Heart right ventricle (tissue), 16 donors: ENCODE measurements at regions not wholly inside any gene's neighbourhood (a gene's known extent, or its start where the extent isn't known, plus 50 kb on each side); places are given as distances from the start of the nearest gene placed in this dataset.
A peak's percentile ranks its signal among the peaks of the same experiment; 100 is the strongest.

ENCODE experiments used
- ATAC-seq, 8 donors: fragments of 200-7000 bp; cut with Tn5 transposase; one replicate each; pipeline ENCODE4 v1.9.1; 2020; ENCODE audit warnings: mild to moderate bottlenecking in 8 of 8, moderate library complexity in 8 of 8, moderate number of reproducible peaks in 1 of 8
- DNase-seq, 2 donors: peaks; one replicate each; pipeline ENCODE4 v3.0.0-alpha.2; 2020
- H3K27ac ChIP-seq, 10 donors: fragments of 200-600 bp; sonication (generic) in 2 of 10; one replicate each; pipeline versions ENCODE4 v1.5.0 to v1.8.0; 2020 to 2022; ENCODE audit warnings: mild to moderate bottlenecking in 3 of 10
- H3K27me3 ChIP-seq, 7 donors: fragments of 200-600 bp; one replicate each; pipeline ENCODE4 v1.8.0; 2021 to 2022; ENCODE audit warnings: mild to moderate bottlenecking in 2 of 7
- H3K36me3 ChIP-seq, 9 donors: fragments of 200-600 bp; sonication (generic) in 1 of 9; one replicate each; pipeline versions ENCODE4 v1.5.0 to v1.8.0; 2020 to 2022; ENCODE audit warnings: mild to moderate bottlenecking in 2 of 9
- H3K4me1 ChIP-seq, 9 donors: fragments of 200-600 bp; sonication (generic) in 1 of 9; one replicate each; pipeline versions ENCODE4 v1.5.0 to v1.8.0; 2020 to 2022; ENCODE audit warnings: mild to moderate bottlenecking in 4 of 9
- H3K4me3 ChIP-seq, 10 donors: fragments of 200-600 bp; sonication (generic) in 2 of 10; one replicate each; pipeline versions ENCODE4 v1.5.0 to v1.8.0; 2020 to 2022; ENCODE audit warnings: mild to moderate bottlenecking in 7 of 10, moderate library complexity in 2 of 10
- H3K9me3 ChIP-seq, 11 donors: fragments of 200-600 bp in 10 of 11; sonication (generic) in 2 of 11; one replicate each; pipeline versions ENCODE4 v1.5.0 to v1.8.0; 2013 to 2022; ENCODE audit warnings: mild to moderate bottlenecking in 2 of 11, control low read depth in 1 of 11, moderate library complexity in 1 of 11
- CTCF ChIP-seq, 9 donors: fragments of 200-600 bp; sonication (generic) in 2 of 9; IDR thresholded peaks; one replicate each; pipeline versions ENCODE4 v1.5.0 to v1.8.0; 2021 to 2022; ENCODE audit warnings: antibody characterized with exemption in 9 of 9, mild to moderate bottlenecking in 5 of 9, moderate library complexity in 1 of 9
- WGBS, 2 donors: extraction: QIAGEN DNeasy Blood & Tissue Kit; methylation state at CpG; one replicate each; pipeline ENCODE4 v1.1.7; 2013; ENCODE audit warnings: inconsistent platforms in 1 of 2; 5-methylcytosine and 5-hydroxymethylcytosine counted together
- intact Hi-C, 10 donors: fragments of 100-400 bp; cut with DNase I; formaldehyde crosslinking; loops; one replicate each; pipeline versions ENCODE4 v1.11.1 to v1.14.2; 2022
- donor health status: Arrhythmogenic right ventricular cardiomyopathy.
- donor health status: ischemic (EF 13 %, LVEDD 7.1; RV severe dilation, severe dysfunction).
- donor health status: healthy with polysubstance abuse.
- donor health status: DM: no; HTN: yes; CAD: no.
- donor health status: DM: no; HTN: no; CAD: no.
- donor health status: ischemic (EF 25% LVEDD 6.9; RV normal size, moderate dysfunction).
- donor health status: ischemic (EF 25% LVEDD 5.7; RV mildly dilated, moderate dysfunction).
- donor health status: healthy.
- donor health status: DM: yes; HTN: yes; CAD: no.
- donor health status: Ischemic cardiomyopathy.
- donor health status: ischemic (EF 35%, LVEDD 5.7; RV mildly dilated, moderate dysfunction).
- donor health status: nonischemic (EF 11% LVEDD 7.7; RV severe dilation, severe dysfunction).
- donor health status: DM: yes; HTN: yes; CAD: no.
- donor health status: PGD.
- donor health status: ischemic (EF 29% LVEDD 5.4; RV normal size, mild dysfunction).
- donor health status: nonischemic (EF 23%, LVEDD 6.1; RV moderate dilation, normal function).

DNA sequence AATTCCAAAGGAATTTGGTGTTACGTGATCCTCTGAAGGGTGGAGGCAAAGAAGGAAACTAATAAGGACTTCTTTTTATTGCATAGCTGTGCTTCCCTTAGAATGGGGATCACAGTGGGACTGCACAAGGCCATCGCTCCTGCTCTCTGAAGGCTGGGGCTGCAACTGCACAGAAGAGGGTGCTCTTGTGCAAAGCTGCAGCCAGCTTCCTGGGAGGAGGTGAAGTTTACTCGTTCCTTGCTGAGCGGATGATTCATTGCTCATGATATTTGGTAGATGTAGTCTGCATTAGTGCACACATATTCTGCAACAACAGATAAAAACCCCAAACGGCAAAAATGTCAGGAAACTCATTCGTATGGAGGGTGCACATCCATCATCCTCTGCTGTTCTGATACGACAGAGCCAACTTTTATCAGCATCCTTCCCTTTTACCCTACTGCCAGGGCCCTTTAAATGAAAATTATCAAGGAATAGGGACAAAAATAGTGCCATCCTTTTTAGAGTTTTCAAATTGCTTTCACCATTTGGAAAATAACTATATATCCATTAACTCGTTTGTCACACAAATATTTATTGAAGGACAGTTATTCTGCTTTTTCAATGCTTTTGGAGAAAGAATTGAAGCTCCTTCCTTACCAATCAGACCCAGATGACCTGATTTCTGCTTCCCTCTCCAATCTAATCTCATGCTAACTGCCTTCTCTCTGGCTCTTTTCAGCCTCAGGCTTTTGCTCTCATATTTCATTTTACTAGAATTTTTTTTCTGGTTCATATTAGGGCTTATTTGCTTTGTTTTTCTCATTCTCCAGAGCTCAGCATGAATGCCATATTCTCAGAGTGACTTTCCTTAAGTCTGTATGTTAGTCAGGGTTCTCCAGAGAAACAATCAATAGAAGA, 263.6 kb downstream of the DUSP10 start:
- ATAC-seq (peak; percentile 61 to 93 (median 77)), DNase-seq (peak; percentile 18 to 37)
- Histone ChIP-seq H3K4me1 (peaks cover 0 to 7% (median 0%) of the 10 kb centered on the region in 9 donors), H3K9me3 (no peaks in the 10 kb centered on the region), H3K27ac (no peak overlapping the region), H3K27me3 (peaks cover 0 to 37% (median 14%) of the 10 kb centered on the region in 7 donors), H3K36me3 (no peaks in the 10 kb centered on the region), H3K4me3 (no peak overlapping the region)
- WGBS, 2 donors: 26% methylated on average over 8 of the region's 8 CpGs
- intact Hi-C loops: loop anchor here in 7 of 10 donors (1.0 to 10.0 kb wide), 5 partner anchors 693 to 979 kb away; no protein-coding TSS in a partner anchor
- peak in 8 of 9 donors; percentile 15 to 73 (median 62) for TF ChIP-seq CTCF (IDR thresholded peaks at IDR 0.05)

GRCh38 chr1:221487781-221488524, 253.9 kb downstream of the DUSP10 start:
- H3K27me3 ChIP-seq: peaks cover 0 to 10% (median 0%) of the 10 kb centered on the region in 7 donors
- no peaks in the 10 kb centered on the region for H3K36me3 ChIP-seq
- no peak overlapping the region for H3K27ac ChIP-seq
- no peak overlapping the region for H3K4me3 ChIP-seq
- H3K4me1 ChIP-seq: no peaks in the 10 kb centered on the region
- DNase-seq (no peak), ATAC-seq (no peak)
- no peaks in the 10 kb centered on the region for H3K9me3 ChIP-seq
- intact Hi-C loops: loop anchor here in 2 of 10 donors (10.0 kb wide), 2 partner anchors 57 to 967 kb away; no protein-coding TSS in a partner anchor
- no peak for TF ChIP-seq CTCF (IDR thresholded peaks at IDR 0.05)
- WGBS, 2 donors: 75 to 86% methylated on average over 8 of the region's 8 CpGs

DNA sequence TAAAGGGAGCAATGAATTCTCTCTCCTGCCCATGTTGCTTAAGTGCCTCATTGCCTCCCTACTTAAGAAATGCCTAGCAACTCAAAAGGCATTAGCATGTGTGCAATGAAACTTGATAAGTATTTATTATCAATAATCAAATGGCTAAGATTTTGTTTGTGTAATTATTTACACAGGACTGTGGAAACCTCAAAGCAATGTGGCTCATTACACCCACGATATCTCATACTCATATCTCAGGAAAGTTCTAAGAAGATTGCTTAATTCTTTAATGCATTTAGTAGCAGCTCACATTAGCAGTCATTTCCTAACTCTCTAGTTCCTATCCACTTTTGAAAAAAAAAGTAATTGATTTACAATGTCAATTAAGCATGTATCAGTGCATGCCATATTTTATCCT, 253.3 kb downstream of the DUSP10 start:
- Histone ChIP-seq H3K27me3 (peaks cover 0 to 10% (median 0%) of the 10 kb centered on the region in 7 donors), H3K9me3 (no peaks in the 10 kb centered on the region), H3K27ac (no peak overlapping the region), H3K4me3 (no peak overlapping the region), H3K36me3 (no peaks in the 10 kb centered on the region), H3K4me1 (no peaks in the 10 kb centered on the region)
- TF ChIP-seq CTCF (IDR thresholded peaks at IDR 0.05): no peak
- WGBS, 2 donors: 84 to 85% methylated on average over 1 of the region's 1 CpG
- ATAC-seq: no peak
- intact Hi-C loops: loop anchor here in 2 of 10 donors (10.0 kb wide), 2 partner anchors 56 to 966 kb away; no protein-coding TSS in a partner anchor
- DNase-seq: no peak

GRCh38 chr1:221494670-221495069, 247.2 kb downstream of the DUSP10 start:
- no peak for ATAC-seq
- TF ChIP-seq CTCF (IDR thresholded peaks at IDR 0.05): no peak
- WGBS, 2 donors: 23 to 31% methylated on average over 2 of the region's 2 CpGs

More at GRCh38 chr1:221494670-221495069, 247.2 kb downstream of the DUSP10 start:
- H3K36me3 ChIP-seq: no peaks in the 10 kb centered on the region
- peaks cover 0 to 1% (median 0%) of the 10 kb centered on the region in 11 donors for H3K9me3 ChIP-seq
- intact Hi-C loops: loop anchor here in 1 of 10 donors (10.0 kb wide), 1 partner anchor 950 kb away; no protein-coding TSS in a partner anchor
- no peaks in the 10 kb centered on the region for H3K4me1 ChIP-seq
- DNase-seq: no peak
- no peak overlapping the region for H3K4me3 ChIP-seq
- no peak overlapping the region for H3K27ac ChIP-seq
- H3K27me3 ChIP-seq: no peaks in the 10 kb centered on the region
